ENCODE measurements at regions not wholly inside any gene's neighbourhood (a gene's known extent, or its start where the extent isn't known, plus 50 kb on each side); places are given as distances from the start of the nearest gene placed in this dataset.

- no peak for TF ChIP-seq CTCF (IDR thresholded peaks at IDR 0.05)
- no peak overlapping the region for H3K4me3 Mint-ChIP-seq (ENCODE audit: unreplicated experiment)
- peaks cover 21% of the 10 kb centered on the region for H3K4me1 Mint-ChIP-seq (ENCODE audit: low read depth)
- no peaks in the 10 kb centered on the region for H3K27me3 Mint-ChIP-seq (ENCODE audit: low read depth)
- H3K9me3 Mint-ChIP-seq (ENCODE audit: low read depth), result peaks cover 6% of the 10 kb centered on the region
- no peak for DNase-seq (ENCODE audit: low spot score)
- H3K27ac Mint-ChIP-seq (ENCODE audit: unreplicated experiment), result peak overlapping the region; percentile 32
- no peaks in the 10 kb centered on the region for H3K36me3 Mint-ChIP-seq (ENCODE audit: low read depth)
These were observed 149.4 kb upstream of the NDUFV2 start for GRCh38 chr18:8952769-8953760.

GRCh38 chr18:8957731-8958130 is 144.8 kb upstream of the NDUFV2 start:
- DNase-seq (ENCODE audit: low spot score), result no peak
- Mint-ChIP-seq H3K36me3 (ENCODE audit: low read depth) (no peaks in the 10 kb centered on the region), H3K9me3 (ENCODE audit: low read depth) (peaks cover 6% of the 10 kb centered on the region), H3K4me3 (ENCODE audit: unreplicated experiment) (no peak overlapping the region), H3K27me3 (ENCODE audit: low read depth) (no peaks in the 10 kb centered on the region), H3K4me1 (ENCODE audit: low read depth) (peaks cover 17% of the 10 kb centered on the region), H3K27ac (ENCODE audit: unreplicated experiment) (no peak overlapping the region)
- TF ChIP-seq CTCF (IDR thresholded peaks at IDR 0.05), result no peak

- Mint-ChIP-seq H3K9me3 (ENCODE audit: low read depth) (peaks cover 6% of the 10 kb centered on the region), H3K4me3 (ENCODE audit: unreplicated experiment) (no peak overlapping the region), H3K27ac (ENCODE audit: unreplicated experiment) (no peak overlapping the region), H3K27me3 (ENCODE audit: low read depth) (no peaks in the 10 kb centered on the region), H3K4me1 (ENCODE audit: low read depth) (peaks cover 17% of the 10 kb centered on the region), H3K36me3 (ENCODE audit: low read depth) (no peaks in the 10 kb centered on the region)
- TF ChIP-seq CTCF (IDR thresholded peaks at IDR 0.05), result no peak
- DNase-seq (ENCODE audit: low spot score), result no peak
These were observed 143.8 kb upstream of the NDUFV2 start for GRCh38 chr18:8958660-8959059.

GRCh38 chr18:8959551-8960135 is 142.9 kb upstream of the NDUFV2 start:
- DNase-seq (ENCODE audit: low spot score), result no peak
- Mint-ChIP-seq H3K27me3 (ENCODE audit: low read depth) (no peaks in the 10 kb centered on the region), H3K36me3 (ENCODE audit: low read depth) (no peaks in the 10 kb centered on the region), H3K27ac (ENCODE audit: unreplicated experiment) (no peak overlapping the region), H3K9me3 (ENCODE audit: low read depth) (peaks cover 6% of the 10 kb centered on the region), H3K4me3 (ENCODE audit: unreplicated experiment) (no peak overlapping the region), H3K4me1 (ENCODE audit: low read depth) (peaks cover 17% of the 10 kb centered on the region)
- TF ChIP-seq CTCF (IDR thresholded peaks at IDR 0.05), result no peak

- H3K27ac Mint-ChIP-seq (ENCODE audit: unreplicated experiment), result peak overlapping the region; percentile 49
- H3K36me3 Mint-ChIP-seq (ENCODE audit: low read depth), result no peaks in the 10 kb centered on the region
- no peak overlapping the region for H3K4me3 Mint-ChIP-seq (ENCODE audit: unreplicated experiment)
- H3K4me1 Mint-ChIP-seq (ENCODE audit: low read depth), result peaks cover 17% of the 10 kb centered on the region
- no peak for DNase-seq (ENCODE audit: low spot score)
- peaks cover 6% of the 10 kb centered on the region for H3K9me3 Mint-ChIP-seq (ENCODE audit: low read depth)
- no peak for TF ChIP-seq CTCF (IDR thresholded peaks at IDR 0.05)
- H3K27me3 Mint-ChIP-seq (ENCODE audit: low read depth), result no peaks in the 10 kb centered on the region
These were observed 141.5 kb upstream of the NDUFV2 start for GRCh38 chr18:8960740-8961657.
